ENCODE measurements at regions not wholly inside any gene's neighbourhood (a gene's known extent, or its start where the extent isn't known, plus 50 kb on each side); places are given as distances from the start of the nearest gene placed in this dataset.

- no peak for DNase-seq
- WGBS, 2 donors, result 71 to 77% methylated on average over 7 to 9 of the region's 14 CpGs
- H3K9me3 ChIP-seq, result no peaks in the 10 kb centered on the region
- intact Hi-C loops (cut with DNase I), result no loop called here
- H3K27me3 ChIP-seq, result no peaks in the 10 kb centered on the region
- H3K36me3 ChIP-seq, result no peaks in the 10 kb centered on the region
- H3K4me3 ChIP-seq, result no peak overlapping the region
- H3K27ac ChIP-seq, result no peak overlapping the region
- no peak for TF ChIP-seq CTCF (IDR thresholded peaks at IDR 0.05)
- no peak for TF ChIP-seq POLR2A (IDR thresholded peaks at IDR 0.05)
- H3K4me1 ChIP-seq, result no peaks in the 10 kb centered on the region
These were observed 1041.6 kb downstream of the BRD1 start for GRCh38 chr22:48785792-48786678.

GRCh38 chr22:48784701-48785503 lies 1042.8 kb downstream of the BRD1 start:
- H3K4me3 ChIP-seq, result no peak overlapping the region
- no peaks in the 10 kb centered on the region for H3K4me1 ChIP-seq
- no peak overlapping the region for H3K27ac ChIP-seq
- no peaks in the 10 kb centered on the region for H3K9me3 ChIP-seq
- intact Hi-C loops (cut with DNase I), result no loop called here
- H3K36me3 ChIP-seq, result no peaks in the 10 kb centered on the region
- TF ChIP-seq POLR2A (IDR thresholded peaks at IDR 0.05) (no peak), CTCF (IDR thresholded peaks at IDR 0.05) (no peak)
- 80 to 88% methylated on average over 7 to 15 of the region's 21 CpGs for WGBS, 2 donors
- peaks cover 0 to 6% (median 0%) of the 10 kb centered on the region in 4 donors for H3K27me3 ChIP-seq
- no peak for DNase-seq

GRCh38 chr22:48783821-48784266 lies 1043.8 kb downstream of the BRD1 start:
- no peaks in the 10 kb centered on the region for H3K4me1 ChIP-seq
- 78 to 93% methylated on average over 5 to 9 of the region's 15 CpGs for WGBS, 2 donors
- no peak for TF ChIP-seq CTCF (IDR thresholded peaks at IDR 0.05)
- no peak for TF ChIP-seq POLR2A (IDR thresholded peaks at IDR 0.05)
- no peaks in the 10 kb centered on the region for H3K36me3 ChIP-seq
- intact Hi-C loops (cut with DNase I), result no loop called here
- no peaks in the 10 kb centered on the region for H3K9me3 ChIP-seq
- H3K27me3 ChIP-seq, result peaks cover 0 to 15% (median 0%) of the 10 kb centered on the region in 4 donors
- DNase-seq, result no peak
- no peak overlapping the region for H3K27ac ChIP-seq
- H3K4me3 ChIP-seq, result no peak overlapping the region

GRCh38 chr22:48782811-48783511 lies 1044.7 kb downstream of the BRD1 start:
- H3K4me3 ChIP-seq, result no peak overlapping the region
- H3K27ac ChIP-seq, result no peak overlapping the region
- intact Hi-C loops (cut with DNase I), result no loop called here
- 42 to 61% methylated on average over 15 of the region's 16 CpGs for WGBS, 2 donors
- H3K4me1 ChIP-seq, result no peaks in the 10 kb centered on the region
- no peak for TF ChIP-seq POLR2A (IDR thresholded peaks at IDR 0.05)
- TF ChIP-seq CTCF (IDR thresholded peaks at IDR 0.05), result no peak
- no peaks in the 10 kb centered on the region for H3K36me3 ChIP-seq
- DNase-seq, result no peak
- H3K27me3 ChIP-seq, result peaks cover 0 to 24% (median 0%) of the 10 kb centered on the region in 4 donors
- H3K9me3 ChIP-seq, result no peaks in the 10 kb centered on the region

Measured in esophagus squamous epithelium (tissue), 5 donors.